ENCODE measurements at regions not wholly inside any gene's neighbourhood (a gene's known extent, or its start where the extent isn't known, plus 50 kb on each side); places are given as distances from the start of the nearest gene placed in this dataset.

DNA sequence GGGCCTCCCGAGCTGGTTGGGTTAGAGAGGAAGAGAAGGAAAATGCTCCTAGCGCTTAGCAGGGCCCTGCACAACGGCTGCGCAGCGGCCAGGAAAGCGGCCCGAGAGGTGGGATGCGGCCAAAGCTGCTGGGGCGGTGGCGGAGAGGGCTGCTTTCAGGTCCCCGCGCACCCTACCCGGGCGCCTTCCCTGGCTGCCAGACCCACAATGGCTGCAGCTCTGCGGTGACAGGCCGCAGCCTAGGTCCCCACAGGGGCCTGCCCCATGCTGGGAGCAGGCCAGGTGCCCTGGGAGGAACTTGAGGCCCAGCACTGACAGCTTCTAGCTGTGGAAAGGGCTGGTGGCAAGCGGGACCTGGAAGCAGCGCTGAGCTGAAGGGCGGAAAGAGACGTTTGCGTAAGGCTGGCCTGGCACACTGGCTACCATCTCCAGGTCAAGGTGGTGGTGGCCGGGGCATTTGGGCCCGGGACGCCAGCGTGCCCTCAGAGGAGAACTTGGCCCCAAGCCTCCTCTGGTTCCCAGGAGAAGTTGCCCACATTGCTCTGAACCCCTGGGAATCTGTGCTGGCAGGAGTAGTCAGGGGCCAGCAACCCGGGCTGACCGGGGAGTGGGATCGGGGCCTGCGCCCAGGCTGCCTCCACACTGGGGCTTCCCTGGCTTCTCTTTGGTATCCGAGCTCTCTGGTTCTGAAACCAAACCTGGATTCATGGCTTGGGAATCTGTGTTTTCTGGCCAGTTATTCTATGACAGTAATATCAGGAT, 72.9 kb upstream of the ZNF804B start:
- TF ChIP-seq, protein P1, sequence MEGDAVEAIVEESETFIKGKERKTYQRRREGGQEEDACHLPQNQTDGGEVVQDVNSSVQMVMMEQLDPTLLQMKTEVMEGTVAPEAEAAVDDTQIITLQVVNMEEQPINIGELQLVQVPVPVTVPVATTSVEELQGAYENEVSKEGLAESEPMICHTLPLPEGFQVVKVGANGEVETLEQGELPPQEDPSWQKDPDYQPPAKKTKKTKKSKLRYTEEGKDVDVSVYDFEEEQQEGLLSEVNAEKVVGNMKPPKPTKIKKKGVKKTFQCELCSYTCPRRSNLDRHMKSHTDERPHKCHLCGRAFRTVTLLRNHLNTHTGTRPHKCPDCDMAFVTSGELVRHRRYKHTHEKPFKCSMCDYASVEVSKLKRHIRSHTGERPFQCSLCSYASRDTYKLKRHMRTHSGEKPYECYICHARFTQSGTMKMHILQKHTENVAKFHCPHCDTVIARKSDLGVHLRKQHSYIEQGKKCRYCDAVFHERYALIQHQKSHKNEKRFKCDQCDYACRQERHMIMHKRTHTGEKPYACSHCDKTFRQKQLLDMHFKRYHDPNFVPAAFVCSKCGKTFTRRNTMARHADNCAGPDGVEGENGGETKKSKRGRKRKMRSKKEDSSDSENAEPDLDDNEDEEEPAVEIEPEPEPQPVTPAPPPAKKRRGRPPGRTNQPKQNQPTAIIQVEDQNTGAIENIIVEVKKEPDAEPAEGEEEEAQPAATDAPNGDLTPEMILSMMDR (conservative IDR thresholded peaks at IDR 0.05; ENCODE audit: low read length): no peak
- TF ChIP-seq EZH2phosphoT487 (IDR thresholded peaks at IDR 0.05; ENCODE audit: borderline replicate concordance, low read depth, low read length): no peak

All from OCI-LY7 (cell line).